ENCODE measurements at regions not wholly inside any gene's neighbourhood (a gene's known extent, or its start where the extent isn't known, plus 50 kb on each side); places are given as distances from the start of the nearest gene placed in this dataset.

DNA sequence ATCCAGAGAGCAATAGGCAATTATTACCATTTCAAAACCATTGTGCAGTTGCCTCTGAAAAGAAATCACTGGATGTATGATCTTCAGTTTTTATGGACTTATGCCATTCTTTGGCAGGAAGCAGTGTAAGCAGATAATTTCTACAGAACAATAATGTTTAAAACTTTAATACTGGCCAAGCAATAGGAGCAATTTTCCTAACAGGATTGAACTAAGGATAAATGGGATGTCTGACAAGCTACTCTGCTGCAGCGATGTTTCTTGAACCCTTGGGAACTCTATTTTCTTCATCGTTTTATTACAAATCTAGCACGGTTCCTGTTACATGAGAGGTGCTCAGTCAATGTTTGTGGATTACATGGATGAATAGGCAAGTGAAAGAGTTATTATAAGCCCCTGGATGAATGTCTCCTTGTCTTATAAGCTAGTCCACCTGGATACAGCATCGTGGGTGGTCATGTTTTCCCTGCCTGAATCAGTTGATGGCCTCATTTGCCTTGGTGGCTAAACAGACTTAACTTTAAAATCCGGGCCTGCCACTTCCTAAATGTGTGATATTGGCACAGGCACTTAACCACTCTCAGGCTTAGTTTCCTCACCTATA lies 68.2 kb upstream of the MDM1 start:
- CTCF ChIA-PET, result interaction anchor here (0.8 kb wide), 1 partner anchor 21 kb away, joined by 3 read pairs; no protein-coding TSS in a partner anchor
- no peak for DNase-seq
- POLR2A ChIA-PET, result no interaction called here
- Histone ChIP-seq H3K27ac (ENCODE audit: insufficient read depth in 1 of 2, low read depth in 1 of 2, low read length in 2 of 2, poor library complexity in 1 of 2, severe bottlenecking in 2 of 2) (no peak overlapping the region), H3K9me3 (ENCODE audit: control extremely low read depth in 1 of 5, control insufficient read depth in 4 of 5, insufficient read depth in 2 of 5, low read depth in 1 of 5, low read length in 4 of 5) (no peaks in the 10 kb centered on the region), H3K4me1 (ENCODE audit: control extremely low read depth in 1 of 4, control insufficient read depth in 4 of 4, insufficient read depth in 4 of 4, low read length in 3 of 4) (peaks cover 7 to 38% (median 21%) of the 10 kb centered on the region in 4 experiments), H3K4me3 (ENCODE audit: control insufficient read depth in 1 of 7, extremely low read depth in 1 of 7, insufficient read depth in 4 of 7, low read depth in 2 of 7, low read length in 6 of 7) (no peak overlapping the region), H3K27me3 (replicated peaks in 2 of 5; ENCODE audit: control insufficient read depth in 4 of 5, insufficient read depth in 5 of 5, low read length in 4 of 5) (no peaks in the 10 kb centered on the region), H3K36me3 (ENCODE audit: control insufficient read depth in 4 of 4, insufficient read depth in 4 of 4, low read length in 3 of 4) (no peaks in the 10 kb centered on the region)
- WGBS (ENCODE audit: insufficient coverage), result 74% methylated on average over 5 of the region's 5 CpGs

DNA sequence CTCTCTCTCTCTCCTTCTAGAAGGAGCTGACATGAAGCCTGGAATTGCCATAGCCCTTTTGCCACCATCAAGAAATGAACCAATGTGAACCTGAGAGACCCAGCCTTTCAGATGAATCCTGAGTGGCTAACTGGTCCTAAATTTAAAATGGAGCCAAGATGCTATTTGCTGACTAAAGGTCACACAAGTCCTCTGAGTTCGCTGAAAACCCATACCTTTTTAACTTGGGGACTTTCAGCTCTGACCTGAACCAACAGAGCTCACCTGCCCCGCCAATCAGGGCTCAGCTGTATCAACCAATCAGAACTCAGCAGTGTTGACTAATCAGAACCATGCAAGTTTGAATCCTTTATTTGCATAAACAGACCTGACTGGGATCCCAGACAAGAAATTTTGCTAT lies 70.3 kb upstream of the MDM1 start:
- 96% methylated on average over 2 of the region's 2 CpGs for WGBS (ENCODE audit: insufficient coverage)
- peaks cover 13 to 55% (median 39%) of the 10 kb centered on the region in 4 experiments for H3K4me1 ChIP-seq (ENCODE audit: control extremely low read depth in 1 of 4, control insufficient read depth in 4 of 4, insufficient read depth in 4 of 4, low read length in 3 of 4)
- no peak overlapping the region for H3K27ac ChIP-seq (ENCODE audit: insufficient read depth in 1 of 2, low read depth in 1 of 2, low read length in 2 of 2, poor library complexity in 1 of 2, severe bottlenecking in 2 of 2)
- ChIA-PET POLR2A (no interaction called here), CTCF (interaction anchor here (1.0 to 1.4 kb wide), 4 partner anchors 13 to 82 kb away, joined by 3 to 4 read pairs (median 3); no protein-coding TSS in a partner anchor)
- DNase-seq, result no peak
- H3K9me3 ChIP-seq (ENCODE audit: control extremely low read depth in 1 of 5, control insufficient read depth in 4 of 5, insufficient read depth in 2 of 5, low read depth in 1 of 5, low read length in 4 of 5), result no peaks in the 10 kb centered on the region
- H3K27me3 ChIP-seq (replicated peaks in 2 of 5; ENCODE audit: control insufficient read depth in 4 of 5, insufficient read depth in 5 of 5, low read length in 4 of 5), result no peaks in the 10 kb centered on the region
- H3K36me3 ChIP-seq (ENCODE audit: control insufficient read depth in 4 of 4, insufficient read depth in 4 of 4, low read length in 3 of 4), result no peaks in the 10 kb centered on the region
- no peak overlapping the region for H3K4me3 ChIP-seq (ENCODE audit: control insufficient read depth in 1 of 7, extremely low read depth in 1 of 7, insufficient read depth in 4 of 7, low read depth in 2 of 7, low read length in 6 of 7)

DNA sequence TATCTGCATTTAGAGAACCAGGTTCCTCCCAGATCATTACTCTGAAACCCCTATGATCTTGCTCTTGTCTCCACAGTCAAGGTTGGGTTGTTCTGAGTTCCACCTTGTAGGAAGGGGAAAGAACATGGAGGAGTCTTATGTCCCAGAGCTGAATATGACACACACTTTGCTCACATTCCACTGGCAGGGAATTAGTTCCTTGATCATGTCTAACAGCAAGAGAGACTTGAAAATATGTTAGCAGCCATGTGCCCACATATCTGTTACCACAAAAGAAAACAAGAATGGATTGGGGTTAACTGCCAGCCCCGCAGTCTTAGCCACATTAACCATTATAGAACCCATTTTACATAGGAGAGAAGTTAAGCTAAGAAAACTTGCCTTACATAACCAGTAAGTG lies 71.1 kb upstream of the MDM1 start:
- Histone ChIP-seq H3K4me1 (ENCODE audit: control extremely low read depth in 1 of 4, control insufficient read depth in 4 of 4, insufficient read depth in 4 of 4, low read length in 3 of 4) (peaks cover 13 to 50% (median 36%) of the 10 kb centered on the region in 4 experiments), H3K36me3 (ENCODE audit: control insufficient read depth in 4 of 4, insufficient read depth in 4 of 4, low read length in 3 of 4) (no peaks in the 10 kb centered on the region), H3K27me3 (replicated peaks in 2 of 5; ENCODE audit: control insufficient read depth in 4 of 5, insufficient read depth in 5 of 5, low read length in 4 of 5) (no peaks in the 10 kb centered on the region), H3K27ac (ENCODE audit: insufficient read depth in 1 of 2, low read depth in 1 of 2, low read length in 2 of 2, poor library complexity in 1 of 2, severe bottlenecking in 2 of 2) (peak overlapping the region in 1 of 2 experiments; percentile 5), H3K9me3 (ENCODE audit: control extremely low read depth in 1 of 5, control insufficient read depth in 4 of 5, insufficient read depth in 2 of 5, low read depth in 1 of 5, low read length in 4 of 5) (no peaks in the 10 kb centered on the region), H3K4me3 (ENCODE audit: control insufficient read depth in 1 of 7, extremely low read depth in 1 of 7, insufficient read depth in 4 of 7, low read depth in 2 of 7, low read length in 6 of 7) (no peak overlapping the region)
- ChIA-PET CTCF (interaction anchor here (1.0 to 1.6 kb wide), 6 partner anchors 12 to 81 kb away, joined by 3 to 5 read pairs (median 3); no protein-coding TSS in a partner anchor), POLR2A (interaction anchor here (1.4 kb wide), 1 partner anchor 38 kb away, joined by 3 read pairs; no protein-coding TSS in a partner anchor)
- no CpG with 5 or more reads among the region's 1 CpG for WGBS (ENCODE audit: insufficient coverage)
- DNase-seq, result no peak

DNA sequence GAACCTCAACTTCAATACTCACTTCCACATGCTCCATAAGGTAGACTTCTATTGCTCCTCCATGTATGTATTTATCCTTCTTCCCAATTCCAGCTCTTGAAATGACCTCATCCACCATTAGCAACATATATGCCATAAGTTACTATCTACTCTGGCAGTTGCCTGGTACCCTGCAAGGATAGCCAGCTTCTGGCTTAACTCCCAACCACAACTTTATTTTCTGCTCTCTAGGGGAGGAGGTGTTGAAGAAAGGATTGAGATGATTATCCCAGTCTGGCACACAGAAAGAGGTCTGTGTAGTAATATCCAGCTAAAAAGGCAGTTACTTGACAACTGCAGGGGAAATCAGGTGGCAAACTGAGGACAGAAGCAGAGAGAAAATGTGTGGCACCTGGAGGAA lies 71.5 kb upstream of the MDM1 start:
- no peaks in the 10 kb centered on the region for H3K27me3 ChIP-seq (replicated peaks in 2 of 5; ENCODE audit: control insufficient read depth in 4 of 5, insufficient read depth in 5 of 5, low read length in 4 of 5)
- no peaks in the 10 kb centered on the region for H3K36me3 ChIP-seq (ENCODE audit: control insufficient read depth in 4 of 4, insufficient read depth in 4 of 4, low read length in 3 of 4)
- H3K4me1 ChIP-seq (ENCODE audit: control extremely low read depth in 1 of 4, control insufficient read depth in 4 of 4, insufficient read depth in 4 of 4, low read length in 3 of 4), result peaks cover 13 to 50% (median 36%) of the 10 kb centered on the region in 4 experiments
- ChIA-PET POLR2A (interaction anchor here (1.4 kb wide), 1 partner anchor 39 kb away, joined by 3 read pairs; no protein-coding TSS in a partner anchor), CTCF (interaction anchor here (1.0 to 1.6 kb wide), 5 partner anchors 12 to 22 kb away, joined by 3 to 5 read pairs (median 3); no protein-coding TSS in a partner anchor)
- no peaks in the 10 kb centered on the region for H3K9me3 ChIP-seq (ENCODE audit: control extremely low read depth in 1 of 5, control insufficient read depth in 4 of 5, insufficient read depth in 2 of 5, low read depth in 1 of 5, low read length in 4 of 5)
- no peak overlapping the region for H3K27ac ChIP-seq (ENCODE audit: insufficient read depth in 1 of 2, low read depth in 1 of 2, low read length in 2 of 2, poor library complexity in 1 of 2, severe bottlenecking in 2 of 2)
- peak in 2 of 3 donors; percentile 41 to 61 for DNase-seq
- no peak overlapping the region for H3K4me3 ChIP-seq (ENCODE audit: control insufficient read depth in 1 of 7, extremely low read depth in 1 of 7, insufficient read depth in 4 of 7, low read depth in 2 of 7, low read length in 6 of 7)

DNA sequence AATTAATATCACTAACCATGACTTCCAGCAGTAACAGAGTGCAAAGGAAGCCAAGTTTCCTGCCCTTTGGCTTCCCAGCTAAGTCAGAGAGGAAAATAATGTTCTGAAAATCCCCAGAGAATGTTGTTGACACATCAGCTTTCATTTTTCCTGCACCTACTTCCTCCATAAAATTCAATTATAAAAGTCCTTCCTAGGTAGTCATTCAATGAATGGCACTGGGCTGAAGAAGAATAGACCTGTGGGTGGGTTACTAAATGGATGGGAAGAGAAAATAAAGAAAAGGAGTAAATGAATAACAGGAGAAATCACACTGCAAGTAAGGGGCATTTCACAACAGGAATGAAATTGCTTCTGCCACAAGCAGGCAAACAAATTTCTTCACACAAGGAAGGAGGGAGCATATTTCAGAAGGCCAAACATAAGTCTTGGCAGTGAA lies 73.2 kb upstream of the MDM1 start:
- H3K4me3 ChIP-seq (ENCODE audit: control insufficient read depth in 1 of 7, extremely low read depth in 1 of 7, insufficient read depth in 4 of 7, low read depth in 2 of 7, low read length in 6 of 7), result no peak overlapping the region
- ChIA-PET POLR2A (no interaction called here), CTCF (interaction anchor here (1.4 to 2.7 kb wide), 3 partner anchors 8 to 22 kb away, joined by 5 to 10 read pairs (median 7); no protein-coding TSS in a partner anchor)

DNA sequence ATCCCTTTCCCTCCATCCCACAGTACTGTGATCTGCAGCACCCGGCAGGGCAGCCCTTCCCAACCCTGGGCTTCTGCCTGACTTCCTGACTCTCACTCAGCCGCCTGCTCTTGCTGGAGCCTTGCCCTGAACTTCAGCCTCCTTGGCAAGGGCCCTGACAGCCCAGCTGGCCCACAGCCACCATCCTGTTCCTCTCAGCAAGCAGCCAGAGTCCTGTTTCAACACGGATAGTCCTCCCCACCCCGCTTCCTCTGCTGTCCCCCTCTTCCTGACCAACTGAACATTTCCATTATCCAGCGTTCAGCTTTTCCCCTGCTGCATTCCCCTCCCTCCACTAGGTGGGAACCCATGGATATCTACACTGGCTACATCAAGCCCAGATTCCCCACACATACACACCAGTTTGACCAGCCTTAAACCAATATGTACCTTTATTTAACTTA lies 74.0 kb upstream of the MDM1 start:
- H3K36me3 ChIP-seq (ENCODE audit: control insufficient read depth in 4 of 4, insufficient read depth in 4 of 4, low read length in 3 of 4), result no peaks in the 10 kb centered on the region
- H3K4me3 ChIP-seq (ENCODE audit: control insufficient read depth in 1 of 7, extremely low read depth in 1 of 7, insufficient read depth in 4 of 7, low read depth in 2 of 7, low read length in 6 of 7), result peak overlapping the region in 2 of 7 experiments; percentile 7 to 54
- H3K27ac ChIP-seq (ENCODE audit: insufficient read depth in 1 of 2, low read depth in 1 of 2, low read length in 2 of 2, poor library complexity in 1 of 2, severe bottlenecking in 2 of 2), result peak overlapping the region in 1 of 2 experiments; percentile 51
- 0% methylated on average over 3 of the region's 5 CpGs for WGBS (ENCODE audit: insufficient coverage)
- ChIA-PET POLR2A (no interaction called here), CTCF (interaction anchor here (1.0 to 2.7 kb wide), 4 partner anchors 9 to 25 kb away, joined by 3 to 10 read pairs (median 6); no protein-coding TSS in a partner anchor)
- no peaks in the 10 kb centered on the region for H3K27me3 ChIP-seq (replicated peaks in 2 of 5; ENCODE audit: control insufficient read depth in 4 of 5, insufficient read depth in 5 of 5, low read length in 4 of 5)
- no peaks in the 10 kb centered on the region for H3K9me3 ChIP-seq (ENCODE audit: control extremely low read depth in 1 of 5, control insufficient read depth in 4 of 5, insufficient read depth in 2 of 5, low read depth in 1 of 5, low read length in 4 of 5)
- DNase-seq, result peak; percentile 21 to 62 (median 40)
- H3K4me1 ChIP-seq (ENCODE audit: control extremely low read depth in 1 of 4, control insufficient read depth in 4 of 4, insufficient read depth in 4 of 4, low read length in 3 of 4), result peaks cover 13 to 53% (median 44%) of the 10 kb centered on the region in 4 experiments

More for the DNA sequence above, 73.2 kb upstream of the MDM1 start:
- H3K27me3 ChIP-seq (replicated peaks in 2 of 5; ENCODE audit: control insufficient read depth in 4 of 5, insufficient read depth in 5 of 5, low read length in 4 of 5), result no peaks in the 10 kb centered on the region
- no peaks in the 10 kb centered on the region for H3K36me3 ChIP-seq (ENCODE audit: control insufficient read depth in 4 of 4, insufficient read depth in 4 of 4, low read length in 3 of 4)
- H3K27ac ChIP-seq (ENCODE audit: insufficient read depth in 1 of 2, low read depth in 1 of 2, low read length in 2 of 2, poor library complexity in 1 of 2, severe bottlenecking in 2 of 2), result peak overlapping the region in 1 of 2 experiments; percentile 51
- DNase-seq, result no peak
- H3K9me3 ChIP-seq (ENCODE audit: control extremely low read depth in 1 of 5, control insufficient read depth in 4 of 5, insufficient read depth in 2 of 5, low read depth in 1 of 5, low read length in 4 of 5), result no peaks in the 10 kb centered on the region
- peaks cover 13 to 52% (median 43%) of the 10 kb centered on the region in 4 experiments for H3K4me1 ChIP-seq (ENCODE audit: control extremely low read depth in 1 of 4, control insufficient read depth in 4 of 4, insufficient read depth in 4 of 4, low read length in 3 of 4)

DNA sequence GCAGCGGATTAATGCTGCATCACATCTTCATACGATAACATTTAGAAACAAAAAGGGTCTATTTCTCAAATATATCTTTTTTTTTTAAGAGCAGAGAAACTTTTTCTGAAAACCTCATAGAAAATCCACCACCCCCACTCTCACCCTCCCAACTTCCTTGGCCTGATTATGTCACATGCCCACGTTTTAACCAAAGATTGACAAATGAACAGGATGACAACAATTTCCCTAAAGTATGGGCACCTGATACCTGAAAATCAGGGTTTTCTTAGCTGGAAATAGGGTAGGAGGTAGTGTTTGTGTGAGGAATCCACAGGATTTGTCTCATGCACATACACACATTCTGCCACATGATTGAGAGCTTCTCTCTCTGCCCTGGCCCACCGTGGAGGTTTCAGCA lies 74.7 kb upstream of the MDM1 start:
- CTCF ChIA-PET, result interaction anchor here (1.0 to 2.7 kb wide), 4 partner anchors 9 to 48 kb away, joined by 3 to 10 read pairs (median 4); no protein-coding TSS in a partner anchor
- DNase-seq, result no peak
- POLR2A ChIA-PET, result no interaction called here
- no peaks in the 10 kb centered on the region for H3K27me3 ChIP-seq (replicated peaks in 2 of 5; ENCODE audit: control insufficient read depth in 4 of 5, insufficient read depth in 5 of 5, low read length in 4 of 5)
- H3K9me3 ChIP-seq (ENCODE audit: control extremely low read depth in 1 of 5, control insufficient read depth in 4 of 5, insufficient read depth in 2 of 5, low read depth in 1 of 5, low read length in 4 of 5), result no peaks in the 10 kb centered on the region
- WGBS (ENCODE audit: insufficient coverage), result 62% methylated on average over 3 of the region's 4 CpGs
- H3K36me3 ChIP-seq (ENCODE audit: control insufficient read depth in 4 of 4, insufficient read depth in 4 of 4, low read length in 3 of 4), result no peaks in the 10 kb centered on the region
- no peak overlapping the region for H3K4me3 ChIP-seq (ENCODE audit: control insufficient read depth in 1 of 7, extremely low read depth in 1 of 7, insufficient read depth in 4 of 7, low read depth in 2 of 7, low read length in 6 of 7)
- H3K4me1 ChIP-seq (ENCODE audit: control extremely low read depth in 1 of 4, control insufficient read depth in 4 of 4, insufficient read depth in 4 of 4, low read length in 3 of 4), result peaks cover 13 to 60% (median 46%) of the 10 kb centered on the region in 4 experiments
- no peak overlapping the region for H3K27ac ChIP-seq (ENCODE audit: insufficient read depth in 1 of 2, low read depth in 1 of 2, low read length in 2 of 2, poor library complexity in 1 of 2, severe bottlenecking in 2 of 2)

Data from common myeloid progenitor, CD34-positive (primary cell).